Upper lobe of left lung (tissue), 6 donors: ENCODE measurements at regions not wholly inside any gene's neighbourhood (a gene's known extent, or its start where the extent isn't known, plus 50 kb on each side); places are given as distances from the start of the nearest gene placed in this dataset.

ENCODE experiments used
- ATAC-seq, 2 donors: fragments of 200-7000 bp; cut with Tn5 transposase; one replicate each; pipeline ENCODE4 v1.9.1; 2022; ENCODE audit warnings: mild to moderate bottlenecking in 2 of 2, moderate library complexity in 2 of 2; ENCODE audit not compliant: low FRiP score in 2 of 2
- DNase-seq, 2 donors: peaks; one replicate each; pipeline ENCODE4 v3.0.0-alpha.2; 2019 to 2020
- H3K27ac ChIP-seq, 4 donors: fragments of 200-600 bp; sonication (generic); one replicate each; pipeline ENCODE4 v1.5.1; 2016 to 2019
- H3K27me3 ChIP-seq, 4 donors: fragments of 200-600 bp; sonication (generic); one replicate each; pipeline ENCODE4 v1.5.1; 2017 to 2019
- H3K36me3 ChIP-seq, 4 donors: fragments of 200-600 bp; sonication (generic); one replicate each; pipeline ENCODE4 v1.5.1; 2016 to 2019
- H3K4me1 ChIP-seq, 4 donors: fragments of 200-600 bp; sonication (generic); one replicate each; pipeline ENCODE4 v1.5.1; 2018 to 2019
- H3K4me3 ChIP-seq, 4 donors: fragments of 200-600 bp; sonication (generic); one replicate each; pipeline ENCODE4 v1.5.1; 2017 to 2019; ENCODE audit warnings: mild to moderate bottlenecking in 2 of 4, moderate library complexity in 1 of 4
- H3K9me3 ChIP-seq, 4 donors: fragments of 200-600 bp; sonication (generic); one replicate each; pipeline ENCODE4 v1.5.1; 2018 to 2019
- CTCF ChIP-seq, 6 experiments: fragments of 450-650 bp in 4 of 6; fragments of 200-600 bp in 2 of 6; sonication (generic) in 2 of 6; IDR thresholded peaks; one replicate each; pipeline ENCODE4 v1.5.1; 2016 to 2019; ENCODE audit warnings: antibody characterized with exemption in 6 of 6
- EP300 ChIP-seq, 4 donors: sonication (generic); formaldehyde crosslinking; IDR thresholded peaks; one replicate each; pipeline ENCODE4 v1.5.1; 2017; ENCODE audit warnings: antibody characterized with exemption in 4 of 4, control low read depth in 2 of 4
- POLR2A ChIP-seq, 4 donors: fragments of 450-650 bp; IDR thresholded peaks; one replicate each; pipeline ENCODE4 v1.5.1; 2016 to 2017; ENCODE audit warnings: antibody characterized with exemption in 4 of 4, mild to moderate bottlenecking in 2 of 4
- POLR2AphosphoS5 ChIP-seq, 2 donors: sonication (generic); formaldehyde crosslinking; IDR thresholded peaks; one replicate each; pipeline ENCODE4 v1.5.1; 2017; ENCODE audit warnings: antibody characterized with exemption in 2 of 2
- WGBS, 2 donors: methylation state at CpG; one replicate each; pipeline ENCODE4 v1.1.5; 2017 to 2018; 5-methylcytosine and 5-hydroxymethylcytosine counted together
- donor health status: DM: no; HTN: no; CAD: no; lungs with moderate emphysema.
- donor health status: DM: no; HTN: yes; CAD: no; lungs with severe emphysema.

GRCh38 chr14:97366400-97366799 is 569.2 kb downstream of the VRK1 start:
- peak in 1 of 2 donors; percentile 30 for DNase-seq
- Histone ChIP-seq H3K9me3 (no peaks in the 10 kb centered on the region), H3K4me3 (no peak overlapping the region), H3K27me3 (no peaks in the 10 kb centered on the region), H3K4me1 (no peaks in the 10 kb centered on the region), H3K36me3 (no peaks in the 10 kb centered on the region), H3K27ac (no peak overlapping the region)
- TF ChIP-seq EP300 (IDR thresholded peaks at IDR 0.05) (no peak), POLR2A (IDR thresholded peaks at IDR 0.05) (no peak), CTCF (IDR thresholded peaks at IDR 0.05) (no peak), POLR2AphosphoS5 (IDR thresholded peaks at IDR 0.05) (no peak)
- no peak for ATAC-seq
- WGBS, 2 donors: 58 to 79% methylated on average over 10 to 11 of the region's 11 CpGs

- no peak overlapping the region for H3K4me3 ChIP-seq
- no peaks in the 10 kb centered on the region for H3K36me3 ChIP-seq
- 78 to 88% methylated on average over 6 of the region's 6 CpGs for WGBS, 2 donors
- H3K27ac ChIP-seq: no peak overlapping the region
- ATAC-seq: no peak
- H3K27me3 ChIP-seq: no peaks in the 10 kb centered on the region
- DNase-seq: peak in 1 of 2 donors; percentile 37
- TF ChIP-seq CTCF (IDR thresholded peaks at IDR 0.05) (no peak), POLR2A (IDR thresholded peaks at IDR 0.05) (no peak), EP300 (IDR thresholded peaks at IDR 0.05) (no peak), POLR2AphosphoS5 (IDR thresholded peaks at IDR 0.05) (no peak)
- no peaks in the 10 kb centered on the region for H3K9me3 ChIP-seq
- no peaks in the 10 kb centered on the region for H3K4me1 ChIP-seq
Observed at GRCh38 chr14:97367278-97367677, 570.1 kb downstream of the VRK1 start.

- Histone ChIP-seq H3K9me3 (no peaks in the 10 kb centered on the region), H3K4me3 (no peak overlapping the region), H3K27ac (no peak overlapping the region), H3K36me3 (no peaks in the 10 kb centered on the region), H3K4me1 (no peaks in the 10 kb centered on the region), H3K27me3 (no peaks in the 10 kb centered on the region)
- no peak for DNase-seq
- no peak for ATAC-seq
- no peak for TF ChIP-seq CTCF (IDR thresholded peaks at IDR 0.05)
- 71 to 81% methylated on average over 7 of the region's 7 CpGs for WGBS, 2 donors
Observed at GRCh38 chr14:97368049-97368448, 570.9 kb downstream of the VRK1 start.

GRCh38 chr14:97368900-97369564 is 571.9 kb downstream of the VRK1 start:
- DNase-seq (no peak), ATAC-seq (no peak)
- H3K4me1 ChIP-seq: no peaks in the 10 kb centered on the region
- H3K27me3 ChIP-seq: no peaks in the 10 kb centered on the region
- no peak overlapping the region for H3K4me3 ChIP-seq
- no peaks in the 10 kb centered on the region for H3K9me3 ChIP-seq
- no peak overlapping the region for H3K27ac ChIP-seq
- TF ChIP-seq CTCF (IDR thresholded peaks at IDR 0.05) (no peak), EP300 (IDR thresholded peaks at IDR 0.05) (no peak), POLR2A (IDR thresholded peaks at IDR 0.05) (no peak), POLR2AphosphoS5 (IDR thresholded peaks at IDR 0.05) (no peak)
- WGBS, 2 donors: 69 to 74% methylated on average over 5 of the region's 5 CpGs
- no peaks in the 10 kb centered on the region for H3K36me3 ChIP-seq

GRCh38 chr14:97369901-97370300 is 572.7 kb downstream of the VRK1 start:
- WGBS, 2 donors: 55 to 78% methylated on average over 2 of the region's 2 CpGs
- H3K27ac ChIP-seq: no peak overlapping the region
- no peak for TF ChIP-seq EP300 (IDR thresholded peaks at IDR 0.05)
- TF ChIP-seq CTCF (IDR thresholded peaks at IDR 0.05): no peak
- TF ChIP-seq POLR2A (IDR thresholded peaks at IDR 0.05): no peak
- no peak for TF ChIP-seq POLR2AphosphoS5 (IDR thresholded peaks at IDR 0.05)
- H3K36me3 ChIP-seq: no peaks in the 10 kb centered on the region
- no peak overlapping the region for H3K4me3 ChIP-seq
- no peaks in the 10 kb centered on the region for H3K27me3 ChIP-seq
- DNase-seq (no peak), ATAC-seq (no peak)
- no peaks in the 10 kb centered on the region for H3K9me3 ChIP-seq
- no peaks in the 10 kb centered on the region for H3K4me1 ChIP-seq
